CD4-positive, alpha-beta memory T cell (primary cell): ENCODE measurements at regions not wholly inside any gene's neighbourhood (a gene's known extent, or its start where the extent isn't known, plus 50 kb on each side); places are given as distances from the start of the nearest gene placed in this dataset.

Experiments
- CTCF ChIA-PET: fragments of 350-600 bp; sonication (Branson Sonifier 250); formaldehyde crosslinking; loops from one replicate; lab custom pipeline; 2021; ENCODE audit warnings: inconsistent platforms; ENCODE audit not compliant: partially characterized antibody; lab: Charles Lee
- POLR2A ChIA-PET: fragments of 350-600 bp; sonication (Branson Sonifier 250); formaldehyde crosslinking; loops from one replicate; lab custom pipeline; 2021; ENCODE audit not compliant: partially characterized antibody; lab: Charles Lee
- DNase-seq, 5 donors: peaks; one replicate each; pipeline versions ENCODE4 v3.0.0 to v3.0.0-alpha.2; 2020 to 2022; ENCODE audit warnings: mixed read lengths in 1 of 5
- H3K27ac ChIP-seq: one replicate; pipeline ENCODE4 v1.7.0; 2013; ENCODE audit warnings: low read depth, low read length
- H3K27me3 ChIP-seq: 2 replicates; pipeline ENCODE4 v1.7.0; 2013; ENCODE audit warnings: mild to moderate bottlenecking, low read length, moderate library complexity; ENCODE audit not compliant: insufficient read depth
- H3K36me3 ChIP-seq: 2 replicates; pipeline ENCODE4 v1.7.0; 2013; ENCODE audit warnings: mild to moderate bottlenecking, low read length, moderate library complexity; ENCODE audit not compliant: insufficient read depth
- H3K4me1 ChIP-seq: 2 replicates; pipeline ENCODE4 v1.7.0; 2013; ENCODE audit warnings: mild to moderate bottlenecking, low read length, moderate library complexity; ENCODE audit not compliant: insufficient read depth
- H3K4me3 ChIP-seq, 2 donors: one replicate each; pipeline ENCODE4 v1.7.0; 2013; ENCODE audit warnings: low read length in 2 of 2, mild to moderate bottlenecking in 1 of 2
- H3K9me3 ChIP-seq, 2 donors: one replicate each; pipeline ENCODE4 v1.7.0; 2013; ENCODE audit warnings: low read length in 2 of 2, control low read depth in 1 of 2; ENCODE audit not compliant: control insufficient read depth in 1 of 2
- H3K27ac Mint-ChIP-seq, 7 donors: one replicate each; pipeline ENCODE4 v1.8.0; 2020 to 2021; ENCODE audit warnings: mixed read lengths in 7 of 7, mild to moderate bottlenecking in 6 of 7, inconsistent platforms in 3 of 7, moderate library complexity in 3 of 7
- H3K27me3 Mint-ChIP-seq, 2 donors: one replicate each; pipeline ENCODE4 v1.8.0; 2020 to 2021; ENCODE audit warnings: mixed read lengths in 2 of 2
- H3K36me3 Mint-ChIP-seq, 2 donors: one replicate each; pipeline ENCODE4 v1.8.0; 2020 to 2021; ENCODE audit warnings: mixed read lengths in 2 of 2, inconsistent platforms in 1 of 2, mild to moderate bottlenecking in 1 of 2
- H3K4me1 Mint-ChIP-seq, 4 donors: one replicate each; pipeline ENCODE4 v1.8.0; 2020 to 2021; ENCODE audit warnings: mixed read lengths in 4 of 4, mild to moderate bottlenecking in 1 of 4
- H3K4me3 Mint-ChIP-seq, 8 donors: one replicate each; pipeline ENCODE4 v1.8.0; 2020 to 2021; ENCODE audit warnings: mixed read lengths in 8 of 8, mild to moderate bottlenecking in 7 of 8, moderate library complexity in 6 of 8, inconsistent platforms in 3 of 8
- H3K9me3 Mint-ChIP-seq, 8 donors: one replicate each; pipeline ENCODE4 v1.8.0; 2020 to 2021; ENCODE audit warnings: mixed read lengths in 8 of 8, mild to moderate bottlenecking in 5 of 8, inconsistent platforms in 3 of 8, moderate library complexity in 1 of 8
- intact Hi-C: fragments of 100-400 bp; cut with micrococcal nuclease; formaldehyde crosslinking; loops from one replicate; pipeline ENCODE4 v1.15.1; 2023

DNA sequence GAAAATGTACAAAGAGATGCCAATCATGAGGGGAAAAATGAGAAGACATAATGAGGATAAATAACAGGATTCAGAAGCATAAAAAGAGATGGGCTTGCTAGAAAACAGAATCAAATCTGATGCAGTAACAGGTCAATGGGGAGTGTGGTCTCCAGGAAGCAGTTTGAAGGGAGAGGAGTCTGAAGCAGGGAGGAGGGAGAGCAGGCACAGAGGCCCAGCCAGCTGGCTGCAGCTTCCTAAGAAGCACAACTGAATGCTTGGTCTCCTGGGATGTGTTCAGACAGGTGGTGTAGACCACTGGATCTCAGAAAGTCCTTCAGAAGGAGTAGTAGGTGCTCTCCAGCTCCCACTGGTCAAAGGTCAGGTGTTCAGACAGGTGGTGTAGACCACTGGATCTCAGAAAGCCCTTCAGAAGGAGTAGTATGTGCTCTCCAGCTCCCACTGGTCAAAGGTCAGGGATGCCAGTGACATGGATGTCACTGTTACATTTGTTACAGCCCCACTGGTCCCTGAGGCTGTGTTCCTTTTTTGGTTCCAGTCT lies 68.3 kb upstream of the UBAC2 start:
- ChIA-PET POLR2A (no interaction called here), CTCF (interaction anchor here (0.6 kb wide), 1 partner anchor 12 kb away, joined by 4 read pairs; no protein-coding TSS in a partner anchor)
- H3K4me1 ChIP-seq, result no peaks in the 10 kb centered on the region
- no peaks in the 10 kb centered on the region for H3K9me3 ChIP-seq
- H3K27ac ChIP-seq, result no peak overlapping the region
- intact Hi-C loops, result no loop called here
- Mint-ChIP-seq H3K36me3 (no peaks in the 10 kb centered on the region), H3K9me3 (peaks cover 0 to 1% (median 0%) of the 10 kb centered on the region in 8 donors), H3K4me3 (no peak overlapping the region), H3K27me3 (no peaks in the 10 kb centered on the region), H3K27ac (no peak overlapping the region), H3K4me1 (peaks cover 0 to 3% (median 0%) of the 10 kb centered on the region in 4 donors)
- no peak overlapping the region for H3K4me3 ChIP-seq
- H3K36me3 ChIP-seq, result no peaks in the 10 kb centered on the region
- no peaks in the 10 kb centered on the region for H3K27me3 ChIP-seq
- DNase-seq, result no peak

DNA sequence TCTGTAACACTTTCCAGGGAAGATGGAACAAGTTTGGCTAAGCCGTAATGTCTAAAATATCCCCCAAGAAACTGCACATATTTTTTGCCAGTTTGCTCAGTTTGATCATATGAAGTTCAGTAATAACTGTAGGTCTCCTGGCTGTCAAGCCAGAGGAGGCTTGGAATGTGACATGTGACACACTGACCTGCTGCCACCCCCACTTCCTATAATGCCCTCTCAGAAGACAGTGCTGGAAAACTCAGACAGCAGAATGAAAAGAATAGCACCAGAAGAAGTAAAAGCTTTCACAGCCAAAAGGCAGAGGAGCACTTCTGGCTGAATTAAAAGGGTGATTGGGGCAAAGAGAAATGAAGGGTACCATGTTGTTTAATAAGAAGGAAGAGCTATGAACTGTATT lies 67.4 kb upstream of the UBAC2 start:
- peak overlapping the region in 2 of 7 donors; percentile 13 to 25 for H3K27ac Mint-ChIP-seq
- Histone ChIP-seq H3K9me3 (no peaks in the 10 kb centered on the region), H3K4me3 (no peak overlapping the region), H3K36me3 (no peaks in the 10 kb centered on the region), H3K27me3 (no peaks in the 10 kb centered on the region), H3K4me1 (no peaks in the 10 kb centered on the region), H3K27ac (no peak overlapping the region)
- peaks cover 0 to 3% (median 0%) of the 10 kb centered on the region in 4 donors for H3K4me1 Mint-ChIP-seq
- H3K9me3 Mint-ChIP-seq, result peaks cover 0 to 1% (median 0%) of the 10 kb centered on the region in 8 donors
- H3K4me3 Mint-ChIP-seq, result no peak overlapping the region
- no peaks in the 10 kb centered on the region for H3K36me3 Mint-ChIP-seq
- no peaks in the 10 kb centered on the region for H3K27me3 Mint-ChIP-seq
- ChIA-PET POLR2A (no interaction called here), CTCF (interaction anchor here (1.2 kb wide), 1 partner anchor 47 kb away, joined by 3 read pairs; no protein-coding TSS in a partner anchor)
- intact Hi-C loops, result no loop called here
- DNase-seq, result no peak

DNA sequence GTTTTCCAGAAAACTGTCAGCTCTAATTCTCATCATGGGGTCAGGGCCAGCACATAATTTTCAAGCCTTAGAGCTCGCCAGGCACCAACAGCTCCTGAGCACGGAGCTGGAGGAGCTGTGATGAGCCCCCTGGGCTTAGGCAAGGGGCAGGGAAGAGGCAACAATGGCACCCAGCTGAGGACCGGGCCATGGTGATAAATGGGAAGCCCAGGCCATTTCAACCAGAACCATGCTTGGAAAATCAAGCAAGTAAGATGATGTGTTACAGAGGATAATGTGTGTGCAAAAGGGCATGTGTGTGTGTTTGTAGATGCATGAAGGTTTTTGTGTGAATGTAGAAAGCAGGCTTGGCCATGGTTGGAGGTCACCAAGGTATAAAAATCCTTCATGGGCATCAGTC lies 66.8 kb upstream of the UBAC2 start:
- POLR2A ChIA-PET, result no interaction called here
- Mint-ChIP-seq H3K36me3 (no peaks in the 10 kb centered on the region), H3K9me3 (peaks cover 0 to 1% (median 0%) of the 10 kb centered on the region in 8 donors), H3K27ac (no peak overlapping the region), H3K4me1 (peaks cover 0 to 3% (median 0%) of the 10 kb centered on the region in 4 donors), H3K4me3 (no peak overlapping the region), H3K27me3 (no peaks in the 10 kb centered on the region)
- Histone ChIP-seq H3K4me1 (no peaks in the 10 kb centered on the region), H3K27me3 (no peaks in the 10 kb centered on the region), H3K9me3 (no peaks in the 10 kb centered on the region), H3K36me3 (no peaks in the 10 kb centered on the region), H3K4me3 (no peak overlapping the region), H3K27ac (no peak overlapping the region)
- intact Hi-C loops, result no loop called here
- CTCF ChIA-PET, result interaction anchor here (0.6 to 1.2 kb wide), 2 partner anchors 46 to 637 kb away, joined by 3 read pairs; no protein-coding TSS in a partner anchor
- DNase-seq, result no peak

DNA sequence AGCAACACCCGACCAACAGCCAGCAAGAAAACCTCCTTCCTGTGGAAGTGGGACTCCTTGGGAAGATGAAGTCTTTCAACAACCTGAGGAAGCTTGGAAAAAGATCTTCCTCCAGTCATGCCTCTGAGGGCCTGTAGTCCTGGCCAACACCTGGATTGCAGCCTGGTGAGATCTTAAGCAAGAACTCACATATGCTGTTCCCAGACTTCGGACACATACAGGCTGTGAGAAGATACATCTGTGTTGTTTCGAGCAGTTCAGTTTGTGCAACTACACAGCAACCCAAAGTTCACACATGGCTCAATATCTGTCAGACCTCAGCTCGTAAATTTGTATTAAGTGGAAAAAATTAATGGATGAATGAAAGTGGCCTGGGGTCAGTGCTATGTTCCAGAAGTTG lies 65.1 kb upstream of the UBAC2 start:
- intact Hi-C loops, result no loop called here
- H3K4me3 ChIP-seq, result no peak overlapping the region
- no peaks in the 10 kb centered on the region for H3K4me1 ChIP-seq
- DNase-seq, result no peak
- no peaks in the 10 kb centered on the region for H3K36me3 Mint-ChIP-seq
- ChIA-PET CTCF (no interaction called here), POLR2A (no interaction called here)
- H3K27me3 Mint-ChIP-seq, result no peaks in the 10 kb centered on the region
- no peak overlapping the region for H3K27ac ChIP-seq
- H3K9me3 ChIP-seq, result no peaks in the 10 kb centered on the region
- no peaks in the 10 kb centered on the region for H3K36me3 ChIP-seq
- H3K27me3 ChIP-seq, result no peaks in the 10 kb centered on the region
- H3K27ac Mint-ChIP-seq, result peak overlapping the region in 1 of 7 donors; percentile 60
- peaks cover 0 to 1% (median 0%) of the 10 kb centered on the region in 8 donors for H3K9me3 Mint-ChIP-seq
- peaks cover 0 to 3% (median 0%) of the 10 kb centered on the region in 4 donors for H3K4me1 Mint-ChIP-seq
- H3K4me3 Mint-ChIP-seq, result no peak overlapping the region

DNA sequence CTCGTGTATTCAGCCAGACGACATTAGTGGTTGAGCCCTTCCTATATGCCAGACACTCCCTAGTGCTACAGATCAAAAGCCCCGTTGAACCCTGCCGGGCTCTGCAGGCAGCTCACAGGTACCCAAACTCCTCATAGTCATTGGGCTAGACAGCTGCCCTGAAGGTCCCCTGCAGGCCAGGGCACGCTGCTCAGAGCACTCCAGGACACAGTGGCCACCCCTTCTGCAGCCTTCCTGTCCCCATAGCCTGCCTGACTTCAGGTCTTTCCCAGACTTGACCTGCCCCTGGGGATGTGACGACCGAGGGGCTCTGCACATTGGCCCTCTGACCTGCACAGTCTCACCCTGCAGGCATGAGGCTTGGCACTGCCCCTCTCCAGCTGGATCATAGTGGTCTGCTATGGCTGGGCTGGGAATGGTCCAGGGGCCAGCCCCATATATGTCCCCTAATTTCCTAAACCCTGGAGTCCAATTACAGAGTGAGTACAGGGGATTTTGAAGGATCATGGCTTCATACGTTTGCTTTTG lies 64.2 kb upstream of the UBAC2 start:
- Histone ChIP-seq H3K27me3 (no peaks in the 10 kb centered on the region), H3K27ac (no peak overlapping the region), H3K4me3 (no peak overlapping the region), H3K9me3 (no peaks in the 10 kb centered on the region), H3K36me3 (no peaks in the 10 kb centered on the region), H3K4me1 (no peaks in the 10 kb centered on the region)
- Mint-ChIP-seq H3K27ac (no peak overlapping the region), H3K4me3 (no peak overlapping the region), H3K27me3 (no peaks in the 10 kb centered on the region), H3K36me3 (no peaks in the 10 kb centered on the region), H3K9me3 (peaks cover 0 to 2% (median 0%) of the 10 kb centered on the region in 8 donors), H3K4me1 (peaks cover 0 to 3% (median 0%) of the 10 kb centered on the region in 4 donors)
- intact Hi-C loops, result no loop called here
- ChIA-PET POLR2A (no interaction called here), CTCF (no interaction called here)
- DNase-seq, result no peak

DNA sequence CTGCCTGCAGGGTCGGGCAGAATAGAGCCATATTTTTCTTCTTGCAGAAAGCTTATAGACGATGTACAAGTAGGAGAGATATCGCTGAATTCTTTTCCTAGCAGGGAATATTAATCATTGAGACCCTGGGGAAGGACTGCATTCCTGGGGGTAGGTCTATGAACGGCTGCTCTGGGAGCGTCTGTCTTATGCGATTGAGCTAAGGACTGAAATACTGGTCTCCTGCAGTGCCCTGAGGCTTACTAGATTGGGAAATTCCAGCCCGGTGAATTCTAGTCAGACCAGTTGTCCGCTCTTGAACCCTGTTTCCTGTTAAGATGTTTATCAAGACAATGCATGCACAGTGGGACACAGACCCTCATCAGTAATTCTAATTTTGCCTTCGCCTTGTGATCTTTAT lies 59.8 kb upstream of the UBAC2 start:
- POLR2A ChIA-PET, result no interaction called here
- H3K4me1 ChIP-seq, result no peaks in the 10 kb centered on the region
- Mint-ChIP-seq H3K36me3 (no peaks in the 10 kb centered on the region), H3K27ac (no peak overlapping the region), H3K4me1 (no peaks in the 10 kb centered on the region), H3K4me3 (no peak overlapping the region), H3K9me3 (peaks cover 0 to 3% (median 0%) of the 10 kb centered on the region in 8 donors), H3K27me3 (peaks cover 0 to 2% of the 10 kb centered on the region in 2 donors)
- CTCF ChIA-PET, result no interaction called here
- intact Hi-C loops, result no loop called here
- no peaks in the 10 kb centered on the region for H3K9me3 ChIP-seq
- H3K4me3 ChIP-seq, result no peak overlapping the region
- H3K36me3 ChIP-seq, result no peaks in the 10 kb centered on the region
- no peak overlapping the region for H3K27ac ChIP-seq
- no peaks in the 10 kb centered on the region for H3K27me3 ChIP-seq
- no peak for DNase-seq

DNA sequence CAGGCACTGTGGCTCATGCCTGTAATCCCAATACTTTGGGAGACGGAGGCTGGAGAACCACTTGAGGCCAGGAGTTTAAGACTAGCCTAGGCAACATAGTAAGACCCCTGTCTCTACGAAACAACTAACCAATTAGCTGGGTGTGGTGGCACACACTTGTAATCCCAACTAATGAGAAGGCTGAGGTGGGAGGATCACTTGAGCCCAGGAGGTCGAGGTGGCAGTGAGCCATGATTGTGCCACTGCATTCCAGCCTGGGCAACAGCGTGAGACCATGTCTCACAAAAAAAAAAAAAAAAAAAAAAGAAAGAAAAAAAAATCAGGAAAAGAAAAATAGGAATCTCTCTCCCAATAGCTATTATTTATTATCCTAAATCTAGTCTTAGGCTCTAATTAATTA lies 56.8 kb upstream of the UBAC2 start:
- Histone ChIP-seq H3K36me3 (no peaks in the 10 kb centered on the region), H3K4me3 (no peak overlapping the region), H3K4me1 (no peaks in the 10 kb centered on the region), H3K27me3 (no peaks in the 10 kb centered on the region), H3K9me3 (no peaks in the 10 kb centered on the region), H3K27ac (no peak overlapping the region)
- Mint-ChIP-seq H3K9me3 (peaks cover 0 to 3% (median 0%) of the 10 kb centered on the region in 8 donors), H3K36me3 (no peaks in the 10 kb centered on the region), H3K4me3 (no peak overlapping the region), H3K27me3 (peaks cover 0 to 2% of the 10 kb centered on the region in 2 donors), H3K4me1 (no peaks in the 10 kb centered on the region), H3K27ac (no peak overlapping the region)
- ChIA-PET CTCF (interaction anchor here (0.6 to 1.3 kb wide), 4 partner anchors 12 to 245 kb away, joined by 3 to 4 read pairs (median 4); no protein-coding TSS in a partner anchor), POLR2A (no interaction called here)
- no peak for DNase-seq
- intact Hi-C loops, result no loop called here
